ENCODE measurements at regions not wholly inside any gene's neighbourhood (a gene's known extent, or its start where the extent isn't known, plus 50 kb on each side); places are given as distances from the start of the nearest gene placed in this dataset.

DNA sequence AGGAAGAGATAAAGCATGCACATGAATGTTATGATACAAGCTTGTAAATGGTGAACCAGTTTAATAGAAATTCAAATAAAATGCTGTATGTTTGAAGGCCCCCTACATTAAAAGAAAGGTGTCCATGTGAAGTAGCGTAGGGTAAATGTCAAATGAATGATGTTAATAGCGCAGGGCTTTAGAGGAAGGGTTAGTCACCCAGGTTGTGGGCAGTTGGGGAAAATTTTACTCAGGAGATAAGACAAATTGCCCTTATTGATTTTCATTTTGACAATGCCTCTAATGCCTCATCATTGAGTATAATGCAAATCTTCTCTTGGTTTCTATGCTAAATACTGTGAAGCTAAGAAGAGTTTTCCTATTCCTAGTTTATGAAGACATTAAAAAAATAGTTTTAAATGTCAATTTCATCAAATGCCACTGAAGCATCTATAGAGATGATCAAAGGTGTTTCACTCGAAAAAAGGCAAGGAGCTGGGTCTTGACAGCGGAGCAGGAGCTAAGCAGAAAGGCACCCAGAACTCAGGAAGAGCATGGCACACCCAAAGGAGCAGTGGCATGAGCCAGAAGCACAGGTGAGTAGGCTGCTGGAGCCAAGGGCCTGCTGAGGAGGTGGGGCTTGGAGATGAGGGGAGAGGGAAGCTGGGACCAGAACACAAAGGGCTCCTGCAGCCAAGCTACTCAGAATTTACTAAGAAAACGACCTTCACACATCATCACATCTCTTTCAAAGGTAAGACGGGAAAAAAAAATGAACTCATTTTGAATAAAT lies 129.3 kb upstream of the ACKR3 start:
- no peak for TF ChIP-seq POLR2AphosphoS5 (IDR thresholded peaks at IDR 0.05; ENCODE audit: low read depth, low read length)
- no peak for TF ChIP-seq FOXP2 (optimal IDR thresholded peaks at IDR 0.05; ENCODE audit: borderline replicate concordance, extremely low read depth, extremely low read length, insufficient read depth)
- TF ChIP-seq SIN3A (IDR thresholded peaks at IDR 0.05; ENCODE audit: borderline replicate concordance, insufficient read depth, low read length): no peak
- no peak for TF ChIP-seq TAF1 (IDR thresholded peaks at IDR 0.05; ENCODE audit: borderline replicate concordance, insufficient read depth, low read length)
- TF ChIP-seq, protein P1, sequence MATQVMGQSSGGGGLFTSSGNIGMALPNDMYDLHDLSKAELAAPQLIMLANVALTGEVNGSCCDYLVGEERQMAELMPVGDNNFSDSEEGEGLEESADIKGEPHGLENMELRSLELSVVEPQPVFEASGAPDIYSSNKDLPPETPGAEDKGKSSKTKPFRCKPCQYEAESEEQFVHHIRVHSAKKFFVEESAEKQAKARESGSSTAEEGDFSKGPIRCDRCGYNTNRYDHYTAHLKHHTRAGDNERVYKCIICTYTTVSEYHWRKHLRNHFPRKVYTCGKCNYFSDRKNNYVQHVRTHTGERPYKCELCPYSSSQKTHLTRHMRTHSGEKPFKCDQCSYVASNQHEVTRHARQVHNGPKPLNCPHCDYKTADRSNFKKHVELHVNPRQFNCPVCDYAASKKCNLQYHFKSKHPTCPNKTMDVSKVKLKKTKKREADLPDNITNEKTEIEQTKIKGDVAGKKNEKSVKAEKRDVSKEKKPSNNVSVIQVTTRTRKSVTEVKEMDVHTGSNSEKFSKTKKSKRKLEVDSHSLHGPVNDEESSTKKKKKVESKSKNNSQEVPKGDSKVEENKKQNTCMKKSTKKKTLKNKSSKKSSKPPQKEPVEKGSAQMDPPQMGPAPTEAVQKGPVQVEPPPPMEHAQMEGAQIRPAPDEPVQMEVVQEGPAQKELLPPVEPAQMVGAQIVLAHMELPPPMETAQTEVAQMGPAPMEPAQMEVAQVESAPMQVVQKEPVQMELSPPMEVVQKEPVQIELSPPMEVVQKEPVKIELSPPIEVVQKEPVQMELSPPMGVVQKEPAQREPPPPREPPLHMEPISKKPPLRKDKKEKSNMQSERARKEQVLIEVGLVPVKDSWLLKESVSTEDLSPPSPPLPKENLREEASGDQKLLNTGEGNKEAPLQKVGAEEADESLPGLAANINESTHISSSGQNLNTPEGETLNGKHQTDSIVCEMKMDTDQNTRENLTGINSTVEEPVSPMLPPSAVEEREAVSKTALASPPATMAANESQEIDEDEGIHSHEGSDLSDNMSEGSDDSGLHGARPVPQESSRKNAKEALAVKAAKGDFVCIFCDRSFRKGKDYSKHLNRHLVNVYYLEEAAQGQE (IDR thresholded peaks at IDR 0.05; ENCODE audit: insufficient read depth in 1 of 2, low read depth in 2 of 2, low read length in 2 of 2): no peak

DNA sequence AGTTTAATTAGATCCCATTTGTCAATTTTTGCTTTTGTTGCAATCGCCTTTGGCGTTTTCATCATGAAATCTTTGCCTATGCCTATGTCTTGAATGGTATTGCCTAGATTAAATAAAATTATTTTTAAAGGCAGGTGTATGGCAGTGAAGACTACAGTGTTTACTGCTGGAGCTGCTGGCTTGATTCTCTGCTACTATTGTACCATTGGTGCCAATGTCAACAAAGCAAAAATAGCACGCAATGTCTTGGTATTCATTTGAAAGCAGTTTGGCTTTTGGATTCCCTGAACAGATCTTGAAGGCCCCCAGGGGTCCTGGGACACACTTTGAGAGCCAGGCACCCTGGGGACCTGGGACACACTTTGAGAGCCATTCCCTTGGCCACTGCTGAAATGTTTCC lies 125.4 kb upstream of the ACKR3 start:
- TF ChIP-seq, protein P1 (IDR thresholded peaks at IDR 0.05; ENCODE audit: insufficient read depth in 1 of 2, low read depth in 2 of 2, low read length in 2 of 2): no peak
- TF ChIP-seq SIN3A (IDR thresholded peaks at IDR 0.05; ENCODE audit: borderline replicate concordance, insufficient read depth, low read length): no peak
- TF ChIP-seq FOXP2 (optimal IDR thresholded peaks at IDR 0.05; ENCODE audit: borderline replicate concordance, extremely low read depth, extremely low read length, insufficient read depth): no peak
- TF ChIP-seq POLR2AphosphoS5 (IDR thresholded peaks at IDR 0.05; ENCODE audit: low read depth, low read length): no peak
- no peak for TF ChIP-seq TAF1 (IDR thresholded peaks at IDR 0.05; ENCODE audit: borderline replicate concordance, insufficient read depth, low read length)

DNA sequence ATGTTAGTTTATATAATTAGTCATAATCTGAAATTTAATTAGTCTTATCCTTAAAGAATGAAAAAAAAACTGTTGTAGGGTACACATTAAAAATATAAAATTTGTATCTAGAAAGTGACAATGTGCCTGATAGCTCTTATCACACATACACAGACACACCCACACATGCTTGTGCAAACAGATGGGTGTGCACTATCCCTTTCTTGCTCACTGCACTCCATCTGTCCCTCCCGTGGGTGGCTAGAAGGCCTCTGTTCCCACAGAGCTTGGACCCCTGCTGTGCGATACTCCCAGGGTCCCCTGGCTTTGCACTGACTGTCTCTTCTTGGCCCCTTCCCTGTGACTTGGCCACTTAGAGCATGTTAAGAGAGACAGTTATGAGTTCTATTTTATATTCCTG lies 123.9 kb upstream of the ACKR3 start:
- TF ChIP-seq POLR2AphosphoS5 (IDR thresholded peaks at IDR 0.05; ENCODE audit: low read depth, low read length): no peak
- no peak for TF ChIP-seq SIN3A (IDR thresholded peaks at IDR 0.05; ENCODE audit: borderline replicate concordance, insufficient read depth, low read length)
- no peak for TF ChIP-seq TAF1 (IDR thresholded peaks at IDR 0.05; ENCODE audit: borderline replicate concordance, insufficient read depth, low read length)
- TF ChIP-seq, protein P1 (IDR thresholded peaks at IDR 0.05; ENCODE audit: insufficient read depth in 1 of 2, low read depth in 2 of 2, low read length in 2 of 2): no peak
- no peak for TF ChIP-seq FOXP2 (optimal IDR thresholded peaks at IDR 0.05; ENCODE audit: borderline replicate concordance, extremely low read depth, extremely low read length, insufficient read depth)

DNA sequence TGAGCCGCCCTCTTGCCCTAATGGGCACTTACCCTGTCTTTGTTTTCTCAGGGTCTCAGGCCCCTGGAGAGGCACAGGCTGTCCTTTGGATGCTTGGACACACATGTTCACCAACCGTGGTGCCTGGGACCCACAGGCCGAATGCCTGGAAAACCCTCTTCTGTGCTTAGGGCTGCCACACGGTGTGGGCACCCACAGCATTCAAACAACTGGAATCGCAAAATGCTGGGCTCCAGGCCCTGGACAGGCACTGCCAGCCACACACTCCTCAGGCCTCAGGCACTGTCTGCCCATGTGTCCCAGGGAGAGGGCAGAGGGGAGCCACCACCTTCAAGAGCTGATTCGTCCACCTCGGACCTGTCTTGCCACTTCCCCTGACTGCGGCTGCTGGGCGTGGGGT lies 123.1 kb upstream of the ACKR3 start:
- TF ChIP-seq TAF1 (IDR thresholded peaks at IDR 0.05; ENCODE audit: borderline replicate concordance, insufficient read depth, low read length) (no peak), POLR2AphosphoS5 (IDR thresholded peaks at IDR 0.05; ENCODE audit: low read depth, low read length) (no peak), SIN3A (IDR thresholded peaks at IDR 0.05; ENCODE audit: borderline replicate concordance, insufficient read depth, low read length) (no peak), FOXP2 (optimal IDR thresholded peaks at IDR 0.05; ENCODE audit: borderline replicate concordance, extremely low read depth, extremely low read length, insufficient read depth) (no peak)
- TF ChIP-seq, protein P1 (IDR thresholded peaks at IDR 0.05; ENCODE audit: insufficient read depth in 1 of 2, low read depth in 2 of 2, low read length in 2 of 2): no peak
